Suppressor macrophage treated with lipopolysaccharide for 4 hours (primary cell): ENCODE measurements at regions not wholly inside any gene's neighbourhood (a gene's known extent, or its start where the extent isn't known, plus 50 kb on each side); places are given as distances from the start of the nearest gene placed in this dataset.

Experiments used
- DNase-seq: peaks from one replicate; pipeline ENCODE4 v3.0.0-alpha.2; 2020

GRCh38 chr17:79338604-79339003 is 264.0 kb downstream of the ENGASE start:
- DNase-seq, result no peak

- no peak for DNase-seq
Measured at GRCh38 chr17:79338152-79338551, 263.5 kb downstream of the ENGASE start.

GRCh38 chr17:79337053-79337452 is 262.4 kb downstream of the ENGASE start:
- DNase-seq, result no peak

GRCh38 chr17:79335456-79335855 is 260.8 kb downstream of the ENGASE start:
- DNase-seq, result no peak

- no peak for DNase-seq
Measured at GRCh38 chr17:79332011-79332554, 257.5 kb downstream of the ENGASE start.

GRCh38 chr17:79331492-79331891 is 256.9 kb downstream of the ENGASE start:
- DNase-seq, result no peak

GRCh38 chr17:79330696-79331095 is 256.1 kb downstream of the ENGASE start:
- DNase-seq, result no peak

GRCh38 chr17:79330229-79330628 is 255.6 kb downstream of the ENGASE start:
- no peak for DNase-seq

- DNase-seq, result no peak
Measured at GRCh38 chr17:79326814-79327213, 252.2 kb downstream of the ENGASE start.

GRCh38 chr17:79325709-79326430 is 251.2 kb downstream of the ENGASE start:
- DNase-seq, result no peak

GRCh38 chr17:79324194-79324593 is 249.6 kb downstream of the ENGASE start:
- no peak for DNase-seq

- no peak for DNase-seq
Measured at GRCh38 chr17:79323566-79323965, 248.9 kb downstream of the ENGASE start.

GRCh38 chr17:79322211-79323123 is 247.8 kb downstream of the ENGASE start:
- no peak for DNase-seq

- no peak for DNase-seq
Measured at GRCh38 chr17:79320331-79320730, 245.7 kb downstream of the ENGASE start.

- DNase-seq, result no peak
Measured at GRCh38 chr17:79317916-79318315, 243.3 kb downstream of the ENGASE start.

GRCh38 chr17:79316805-79317204 is 242.2 kb downstream of the ENGASE start:
- no peak for DNase-seq

- DNase-seq, result no peak
Measured at GRCh38 chr17:79315358-79316105, 240.9 kb downstream of the ENGASE start.

GRCh38 chr17:79314617-79315357 is 240.2 kb downstream of the ENGASE start:
- no peak for DNase-seq

GRCh38 chr17:79311373-79311772 is 236.7 kb downstream of the ENGASE start:
- no peak for DNase-seq

GRCh38 chr17:79306424-79307318 is 232.0 kb downstream of the ENGASE start:
- DNase-seq, result no peak

- no peak for DNase-seq
Measured at GRCh38 chr17:79305768-79306423, 231.3 kb downstream of the ENGASE start.
